ENCODE measurements at regions not wholly inside any gene's neighbourhood (a gene's known extent, or its start where the extent isn't known, plus 50 kb on each side); places are given as distances from the start of the nearest gene placed in this dataset.

DNA sequence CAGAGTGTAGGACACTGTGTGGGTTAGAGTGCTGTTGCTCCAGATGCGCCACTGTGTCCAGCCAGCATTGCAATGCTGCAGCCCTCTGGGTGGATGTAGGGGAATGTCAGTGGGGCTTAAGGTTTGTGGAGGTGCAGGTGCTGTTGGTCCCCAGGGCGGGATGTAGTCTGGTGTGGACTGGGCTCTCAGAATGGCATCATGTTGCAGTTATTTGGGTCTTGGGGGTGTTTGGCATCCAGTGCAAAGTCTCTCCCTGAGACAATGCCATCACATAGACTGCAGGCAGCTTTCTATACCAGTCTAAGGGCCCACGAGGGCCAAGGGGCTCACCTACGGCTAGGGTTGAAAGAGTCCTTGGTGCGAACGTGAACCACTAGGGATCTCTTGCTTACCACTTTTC lies 275.3 kb downstream of the SOX11 start:
- DNase-seq = no peak

DNA sequence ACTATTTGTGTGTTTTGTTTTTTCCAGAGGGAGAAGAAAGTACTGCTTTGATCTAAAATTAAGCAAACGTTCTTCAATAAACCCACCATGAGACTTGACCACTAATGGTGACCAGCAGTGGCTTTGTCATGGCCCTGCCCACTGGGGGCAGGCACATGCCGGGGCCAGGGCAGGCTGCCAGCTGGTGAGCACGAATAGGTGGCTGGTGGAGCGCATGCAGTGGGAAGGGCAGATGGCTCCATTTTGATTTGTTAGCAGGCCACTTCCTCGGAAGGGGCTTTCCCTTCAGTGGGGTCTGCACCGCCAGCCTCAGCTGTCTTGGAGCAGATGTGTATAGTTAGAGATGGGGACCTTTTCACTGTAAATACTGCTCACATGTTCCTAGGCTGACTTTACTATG lies 277.1 kb downstream of the SOX11 start:
- no peak for DNase-seq

DNA sequence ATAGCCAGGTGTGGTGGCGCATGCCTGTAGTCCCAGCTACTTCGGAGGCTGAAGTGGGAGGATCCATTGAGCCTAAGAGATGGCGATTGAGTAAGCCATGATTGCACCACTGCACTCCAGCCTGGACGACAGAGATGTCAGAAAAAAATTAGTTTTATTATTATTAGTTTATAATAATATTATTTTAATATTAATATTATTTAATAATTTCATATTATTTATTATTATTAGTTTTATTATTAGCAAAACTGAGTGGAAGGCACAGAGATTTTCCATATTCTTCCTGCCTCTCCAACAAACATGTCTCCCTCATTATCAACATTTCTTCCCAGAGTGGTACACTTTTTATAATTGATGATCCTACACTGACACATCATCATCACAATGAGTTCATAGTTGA lies 278.2 kb downstream of the SOX11 start:
- no peak for DNase-seq

DNA sequence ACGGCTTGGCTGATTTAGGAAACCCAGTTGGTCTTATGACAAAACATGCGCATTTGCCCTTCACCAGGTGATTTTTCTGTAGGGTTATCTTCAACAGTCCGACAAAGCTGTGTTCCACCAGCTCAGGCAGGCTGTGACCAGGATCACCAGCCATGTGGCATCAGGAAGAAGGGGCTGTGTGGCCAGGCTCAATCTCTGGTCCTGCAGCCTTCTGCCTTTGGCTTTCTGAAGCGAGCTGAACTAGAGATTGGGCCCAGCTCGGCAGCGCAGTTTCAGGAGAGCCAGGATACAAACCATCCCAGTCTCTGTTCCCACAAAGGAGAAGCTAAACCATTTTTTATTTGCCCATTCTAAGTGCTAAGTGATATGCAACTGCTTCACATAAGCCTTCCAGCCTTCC lies 282.3 kb downstream of the SOX11 start:
- no peak for DNase-seq

DNA sequence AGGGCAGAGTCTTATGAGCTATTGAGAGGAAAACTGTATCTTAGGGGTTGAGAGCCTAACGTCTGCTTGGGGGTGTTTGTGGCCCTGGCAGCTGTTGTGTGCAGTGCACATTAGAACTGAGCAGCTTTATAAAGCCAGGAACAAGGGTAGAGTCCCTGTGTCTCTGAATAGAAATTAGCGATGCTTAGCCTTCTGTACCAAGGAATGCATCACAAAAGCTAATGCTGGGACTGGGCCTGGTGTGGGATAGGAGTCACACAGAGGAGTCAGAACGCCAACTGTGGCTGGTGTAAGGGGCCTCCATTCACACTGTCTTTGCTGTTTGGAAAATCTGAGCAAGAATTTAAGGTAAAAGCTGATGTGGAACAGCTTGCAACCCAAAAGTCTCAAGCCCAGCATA lies 283.2 kb downstream of the SOX11 start:
- no peak for DNase-seq

DNA sequence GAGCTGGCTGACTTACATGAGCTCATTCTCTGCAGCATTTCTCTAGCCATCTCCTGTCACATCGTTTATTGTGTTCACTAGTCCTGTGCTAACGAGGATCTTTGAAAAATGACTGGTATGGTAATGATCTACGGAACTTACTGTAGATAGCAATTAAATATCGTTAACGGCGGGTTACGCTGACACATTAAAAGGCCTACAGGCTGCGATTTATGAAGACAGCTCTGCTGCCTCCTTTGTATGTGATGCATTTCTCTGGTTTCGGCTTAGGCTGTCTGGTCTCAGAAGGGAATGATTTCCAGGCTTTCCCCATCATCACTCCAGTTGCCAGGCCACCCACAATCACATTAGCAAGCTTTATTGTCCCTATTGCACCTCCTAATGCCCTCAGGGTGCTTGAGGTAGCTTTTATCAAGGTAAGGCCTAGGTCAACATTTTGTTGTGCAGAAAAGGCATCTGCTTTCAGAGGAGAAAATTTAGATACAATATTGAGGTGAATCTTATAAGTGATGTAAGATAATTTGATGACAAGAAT lies 284.4 kb downstream of the SOX11 start:
- no peak for DNase-seq

DNA sequence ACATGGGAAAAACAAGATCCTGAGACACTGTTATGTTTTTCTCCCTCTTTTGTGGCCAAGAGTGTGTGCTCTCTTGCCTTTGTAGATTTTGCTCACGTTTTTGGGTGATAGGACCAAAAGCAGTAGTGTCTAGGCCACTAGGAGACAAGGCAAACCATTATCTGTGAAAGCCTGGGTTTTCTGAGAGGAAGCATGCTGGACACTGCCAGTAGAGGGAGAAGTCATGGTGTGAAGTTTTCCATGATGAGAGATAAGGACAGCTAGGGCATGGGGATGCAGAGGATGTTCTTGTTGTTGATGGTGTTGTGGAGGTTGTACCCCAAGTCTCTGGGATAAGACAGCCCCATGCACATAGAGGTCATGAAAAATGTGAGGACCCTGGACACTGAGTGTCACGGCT lies 285.3 kb downstream of the SOX11 start:
- DNase-seq = no peak

DNA sequence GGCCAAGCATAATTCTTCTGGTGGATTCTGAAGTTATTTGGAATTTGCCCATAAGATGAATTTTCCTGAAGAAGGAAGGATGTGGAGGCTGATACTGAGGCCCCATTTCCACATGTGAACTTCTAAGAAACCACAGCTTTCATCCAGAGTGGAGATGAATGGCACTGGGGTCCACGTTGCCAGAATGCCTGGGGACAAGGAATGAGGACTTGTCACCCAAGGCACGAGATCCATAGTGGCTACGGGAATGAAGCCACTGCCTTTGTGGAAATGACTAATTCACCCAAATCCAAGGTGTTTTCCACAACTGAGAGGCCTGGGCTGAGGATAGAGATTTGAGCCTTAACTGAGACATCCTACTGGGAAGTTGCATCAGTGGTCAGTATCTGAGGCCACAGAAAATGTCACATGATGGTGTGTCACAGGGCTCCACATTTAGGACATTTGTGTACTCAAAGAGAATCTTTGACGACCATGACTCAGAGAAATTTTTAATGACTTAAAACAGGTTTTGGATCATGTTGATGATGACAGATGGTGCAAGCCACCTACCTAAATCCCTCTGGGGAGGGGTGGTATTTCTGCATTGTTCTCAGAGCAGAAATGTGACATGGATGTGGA lies 286.1 kb downstream of the SOX11 start:
- DNase-seq = no peak

DNA sequence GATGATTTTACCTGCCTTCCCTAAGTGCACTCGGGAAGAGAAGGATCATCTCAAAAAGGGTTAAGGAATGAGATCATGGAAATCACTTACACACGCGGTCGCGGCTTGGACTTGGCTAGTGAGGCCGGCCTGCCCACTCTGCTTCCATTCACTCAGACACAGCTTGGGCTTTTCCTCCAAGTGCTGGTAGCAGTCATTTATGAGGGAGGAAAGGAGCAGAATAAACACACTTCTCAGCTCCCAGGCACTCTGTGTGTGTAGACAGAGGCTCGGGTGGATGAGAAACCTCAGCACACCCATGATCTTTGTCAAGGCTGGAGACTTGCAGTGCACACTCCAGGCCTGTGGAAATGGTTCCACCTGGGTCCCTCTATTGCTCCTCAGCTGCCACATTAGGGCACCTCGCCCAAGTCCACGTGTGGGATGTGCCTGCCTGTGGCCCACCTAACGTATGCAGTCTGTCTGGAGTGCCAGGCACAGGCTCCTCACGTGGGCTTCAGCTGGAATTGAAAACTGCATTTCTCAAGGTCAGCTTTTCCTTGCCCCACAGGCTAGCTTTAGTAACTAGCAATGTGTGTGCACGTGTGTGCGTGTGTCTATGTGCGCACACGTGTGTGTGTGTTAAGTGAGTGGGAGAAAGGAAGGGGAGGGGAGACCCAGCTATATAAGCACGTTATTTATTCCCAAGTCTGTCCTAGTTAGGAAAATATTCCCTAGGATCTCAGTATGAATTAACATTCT lies 288.4 kb downstream of the SOX11 start:
- no peak for DNase-seq

DNA sequence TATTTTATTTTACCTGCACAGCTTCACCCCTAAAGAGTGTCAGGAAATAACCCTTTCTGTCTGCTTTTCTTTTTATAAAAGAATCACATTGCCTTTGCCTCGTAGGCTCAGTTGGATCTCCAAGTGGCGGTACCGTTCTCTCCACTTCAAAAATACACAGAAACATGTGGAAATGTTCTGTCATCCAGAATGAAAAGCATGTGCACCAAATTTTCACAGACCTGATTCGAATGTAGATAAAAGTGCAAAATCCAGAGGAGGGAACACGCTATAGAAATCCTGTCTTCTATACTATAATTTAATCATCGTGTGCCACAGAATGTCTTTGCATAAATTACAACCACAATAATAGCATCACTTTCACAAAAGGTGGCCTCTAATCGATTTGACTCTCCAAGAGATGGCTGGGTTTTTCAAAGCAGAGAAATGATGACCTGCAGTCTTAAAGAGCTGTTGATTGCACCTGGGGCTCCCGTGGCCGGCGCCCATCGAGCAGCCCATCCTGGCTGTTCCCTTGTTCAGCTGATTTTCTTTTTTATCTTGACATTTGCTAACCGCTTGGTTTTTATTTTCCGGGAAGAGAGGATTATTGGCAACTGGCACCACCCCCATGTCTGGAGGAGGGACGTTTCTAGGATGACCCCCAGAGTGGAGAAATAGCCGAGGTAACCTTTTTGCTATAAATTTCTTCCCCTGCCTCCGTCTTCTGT lies 290.2 kb downstream of the SOX11 start:
- no peak for DNase-seq

DNA sequence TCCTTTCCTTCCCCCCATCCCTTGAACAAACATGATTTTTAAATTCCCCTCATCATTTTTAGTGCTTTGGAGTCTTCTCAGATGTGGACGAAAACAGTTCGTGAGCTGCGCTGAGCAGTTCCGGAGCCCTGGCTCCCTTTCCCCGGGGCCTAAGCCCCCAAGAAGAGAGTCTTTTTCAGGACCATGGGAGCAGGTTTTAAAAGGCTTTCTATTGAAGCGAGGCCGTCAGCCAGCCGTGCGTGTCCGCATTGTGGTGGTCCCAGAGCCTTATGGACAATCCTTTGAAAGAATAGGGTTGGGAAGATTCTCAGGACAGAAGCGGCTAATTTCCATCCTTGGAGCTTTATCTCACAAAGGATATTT lies 290.7 kb downstream of the SOX11 start:
- no peak for DNase-seq

DNA sequence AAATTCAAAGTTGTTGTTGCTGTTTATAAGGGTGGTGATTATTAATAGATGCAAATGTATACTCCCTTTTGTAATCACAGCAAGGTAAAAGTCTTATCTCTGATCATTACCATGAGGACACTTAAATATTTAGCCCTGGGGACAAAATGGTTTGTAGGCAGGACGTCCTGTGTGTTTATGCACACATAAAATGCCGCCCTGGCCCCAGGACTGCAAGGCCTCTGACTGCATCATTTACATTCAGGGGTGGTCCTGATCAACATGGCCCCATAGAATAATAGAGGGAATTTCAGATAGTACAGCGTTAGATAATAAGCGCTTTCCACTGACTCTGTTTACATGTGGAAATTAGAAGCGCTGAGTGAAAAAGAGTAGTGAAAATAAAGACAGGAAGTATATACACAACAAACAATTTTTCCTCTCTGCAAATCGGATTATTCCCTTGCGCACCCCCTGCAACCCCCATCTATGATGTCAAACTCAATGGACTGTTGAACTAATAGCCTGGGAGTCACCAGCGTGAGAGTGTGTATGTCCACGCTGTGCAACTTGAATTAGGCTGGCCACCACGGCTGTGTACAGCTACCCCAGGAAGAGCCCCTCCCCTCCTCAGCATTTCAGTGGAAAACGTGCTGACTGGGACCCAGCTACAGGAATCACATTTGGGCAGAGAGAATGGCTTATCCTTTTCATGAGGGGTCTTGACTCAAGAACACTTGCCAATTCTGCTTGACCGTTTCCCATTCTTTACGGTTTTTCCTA lies 291.5 kb downstream of the SOX11 start:
- no peak for DNase-seq

DNA sequence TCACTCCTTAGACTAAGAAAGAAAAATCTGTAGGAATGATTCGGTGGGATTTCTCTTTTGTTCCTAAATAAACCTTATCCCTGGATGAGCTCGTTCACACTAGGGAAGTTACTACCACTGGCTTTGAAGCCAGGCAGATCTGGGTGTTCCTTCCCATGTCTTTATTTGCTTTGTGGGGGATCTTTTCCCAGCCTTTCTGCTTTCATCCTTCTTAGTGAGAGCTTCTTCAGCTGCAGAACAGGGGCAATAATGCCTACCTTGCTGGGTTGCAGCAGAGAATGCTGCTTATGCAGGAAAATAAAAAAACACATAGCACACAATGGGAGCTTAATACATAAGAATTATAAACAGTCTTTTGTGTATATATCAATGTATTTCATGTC lies 292.1 kb downstream of the SOX11 start:
- no peak for DNase-seq

DNA sequence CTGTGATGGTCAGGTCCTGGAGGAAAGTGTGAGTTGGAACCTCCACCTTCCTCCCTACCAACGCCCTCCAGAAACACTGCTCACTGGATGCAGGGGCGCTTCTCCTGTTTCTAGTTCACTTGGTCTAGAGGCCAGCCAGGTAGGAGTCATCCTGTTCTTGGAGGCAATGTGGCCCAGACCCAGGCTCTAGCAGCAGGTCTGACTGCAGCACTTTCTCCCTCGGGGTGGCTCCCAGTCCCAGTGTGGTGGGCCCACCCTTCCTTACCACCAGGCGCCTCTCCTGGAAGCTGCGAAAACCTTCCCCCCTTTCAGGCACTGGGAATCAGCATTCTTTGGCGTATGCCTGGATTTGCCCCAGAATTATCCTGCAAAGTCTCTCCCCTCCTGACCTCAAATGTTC lies 292.8 kb downstream of the SOX11 start:
- DNase-seq = no peak

DNA sequence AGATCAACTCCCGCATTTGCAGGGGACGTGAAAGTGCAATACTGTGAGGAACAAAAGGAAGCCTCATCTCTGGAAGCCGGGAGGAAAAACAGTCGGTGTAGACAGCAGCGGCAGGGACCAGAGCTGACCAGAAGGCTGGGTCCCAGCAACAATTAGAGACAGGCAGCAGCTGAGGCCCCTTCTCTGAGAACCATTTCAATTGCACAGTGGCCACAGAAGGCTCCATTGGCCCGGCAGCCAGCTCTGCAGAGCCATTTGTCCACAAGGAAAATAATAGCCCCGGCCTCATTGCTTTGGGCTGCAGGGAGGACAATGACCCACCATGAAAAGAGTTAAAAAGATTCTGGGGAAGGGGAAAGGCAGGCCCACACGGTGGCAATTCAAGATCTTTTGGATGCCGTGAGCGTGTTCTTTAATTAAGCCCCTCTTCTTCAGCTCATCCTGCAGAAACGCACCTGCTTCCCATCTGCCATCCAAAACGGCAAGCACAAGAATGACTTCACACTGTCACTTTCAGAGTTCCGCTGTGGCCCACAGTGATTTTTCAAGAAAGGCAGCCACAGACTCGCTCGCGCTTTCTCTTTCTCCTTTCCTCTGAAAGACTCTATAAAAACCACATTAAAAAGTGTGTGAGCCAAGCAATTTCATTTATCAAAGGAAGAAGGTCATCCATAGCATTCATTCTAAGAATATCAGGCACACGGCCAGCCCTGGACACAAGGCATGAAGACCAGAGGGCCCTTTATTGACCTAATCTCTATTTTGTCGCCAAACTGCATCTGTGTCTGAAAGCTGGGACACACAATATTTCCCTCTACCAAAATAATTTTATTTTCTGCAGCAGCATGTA lies 293.6 kb downstream of the SOX11 start:
- DNase-seq = no peak

DNA sequence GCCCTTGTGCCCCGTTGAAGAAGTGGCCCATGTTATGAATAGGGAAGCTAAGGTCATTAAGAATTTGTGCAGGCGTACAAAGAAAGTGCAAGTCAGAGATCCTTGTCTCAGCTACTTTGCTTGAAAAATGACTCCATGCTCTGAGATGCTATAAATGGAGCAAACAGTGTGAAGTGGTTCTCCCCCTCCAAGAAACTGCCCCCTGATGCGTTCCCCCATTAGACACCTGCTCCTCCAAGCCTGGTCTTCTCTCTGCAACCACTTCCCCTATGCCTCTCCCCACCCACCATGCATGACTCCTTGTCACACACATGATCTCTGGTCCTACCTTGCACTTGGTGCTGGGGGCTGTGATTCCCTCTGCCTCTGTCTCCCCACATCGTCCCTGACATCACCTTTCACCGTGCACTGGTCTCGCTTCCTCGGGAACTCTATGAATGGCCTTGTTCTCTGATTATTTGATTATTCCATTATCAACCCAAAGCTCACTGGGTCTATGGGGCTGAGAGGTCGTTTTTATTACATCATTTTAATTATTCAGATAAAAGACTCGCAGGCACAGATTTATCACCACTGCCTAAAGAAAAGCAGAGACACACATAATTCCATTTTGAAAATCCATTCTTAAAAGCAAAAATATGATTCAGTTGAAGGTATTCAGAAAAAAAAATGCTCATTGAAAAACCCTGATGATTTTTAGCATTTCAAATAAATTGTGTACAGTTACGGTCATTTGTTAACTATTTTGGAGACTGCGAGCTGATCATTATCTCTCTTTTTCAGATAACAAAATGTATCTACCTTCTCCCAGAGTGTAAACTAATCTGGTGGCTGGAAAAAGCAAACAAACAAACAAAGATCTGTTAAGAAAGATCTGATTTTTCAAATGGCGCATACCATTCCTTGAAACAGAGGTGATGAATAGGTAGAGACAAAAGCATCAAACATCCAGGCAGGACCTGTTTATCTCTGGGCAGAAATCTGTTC lies 294.9 kb downstream of the SOX11 start:
- DNase-seq = no peak

DNA sequence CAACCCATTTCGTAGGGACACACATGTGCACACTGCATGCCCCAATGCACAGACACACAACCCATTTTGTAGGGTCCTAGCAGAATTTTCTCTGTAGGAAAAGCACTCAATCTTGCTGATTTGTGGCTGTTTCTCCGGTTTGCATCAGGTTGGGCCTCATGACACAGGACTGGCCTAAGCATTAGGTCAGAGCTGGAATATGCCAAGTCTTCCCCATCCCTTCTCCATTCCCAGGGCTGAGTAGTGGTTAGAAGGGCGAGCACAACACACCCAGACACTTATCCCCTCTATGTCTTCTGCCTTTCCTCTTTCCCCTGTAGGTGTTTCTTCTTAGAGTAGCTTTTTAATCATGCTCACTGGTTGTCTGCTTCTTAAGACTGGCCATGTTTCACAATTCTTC lies 295.9 kb downstream of the SOX11 start:
- DNase-seq = no peak

DNA sequence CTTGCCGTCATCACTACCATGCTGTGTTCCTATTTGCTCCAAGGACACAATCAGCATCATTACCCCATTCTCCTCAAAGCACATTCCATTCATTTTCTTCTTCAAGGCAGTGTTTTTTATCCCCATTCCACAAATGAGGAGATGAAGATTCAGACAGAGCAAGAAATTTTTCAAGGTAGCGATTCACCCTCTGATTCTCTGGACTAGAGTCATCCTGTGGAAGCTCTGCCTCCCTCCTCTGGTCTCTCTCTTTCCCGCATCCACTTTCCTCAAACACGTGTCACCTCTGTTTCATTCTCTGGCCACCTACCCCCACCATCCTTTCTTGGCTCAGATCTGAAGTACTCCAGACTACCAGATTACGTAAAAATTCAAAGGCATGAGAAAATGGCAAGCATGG lies 297.9 kb downstream of the SOX11 start:
- no peak for DNase-seq

DNA sequence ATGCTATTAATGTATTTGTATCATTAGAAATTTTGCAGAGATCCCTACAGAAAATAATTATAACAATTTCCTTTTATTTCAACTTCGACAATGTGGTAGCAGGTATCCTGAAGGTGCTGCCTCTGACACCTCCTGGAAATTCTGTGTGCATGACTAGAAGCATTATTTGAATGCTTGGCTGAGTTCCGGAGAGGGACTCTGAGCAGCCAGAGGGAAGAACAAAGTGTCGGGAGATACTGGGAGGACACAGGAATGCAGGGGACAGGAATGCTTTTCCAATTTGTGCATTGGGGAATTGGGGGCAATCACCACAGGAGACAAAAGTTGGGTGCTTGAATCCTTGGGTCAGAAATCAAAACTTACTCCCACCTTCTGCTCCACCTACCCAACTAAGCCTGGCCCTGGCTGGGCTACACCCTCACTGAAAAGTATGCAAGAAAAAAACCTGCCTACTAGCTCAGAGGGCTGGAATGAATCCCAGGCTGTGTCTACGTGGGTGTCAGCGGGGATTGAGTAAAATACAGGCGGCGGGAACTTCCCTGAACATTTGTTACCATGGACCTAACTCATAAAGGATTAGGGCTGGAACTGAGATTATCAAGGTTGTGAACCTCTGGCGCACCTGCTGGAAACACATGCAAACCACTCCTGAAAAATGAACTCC lies 299.3 kb downstream of the SOX11 start:
- DNase-seq = no peak

DNA sequence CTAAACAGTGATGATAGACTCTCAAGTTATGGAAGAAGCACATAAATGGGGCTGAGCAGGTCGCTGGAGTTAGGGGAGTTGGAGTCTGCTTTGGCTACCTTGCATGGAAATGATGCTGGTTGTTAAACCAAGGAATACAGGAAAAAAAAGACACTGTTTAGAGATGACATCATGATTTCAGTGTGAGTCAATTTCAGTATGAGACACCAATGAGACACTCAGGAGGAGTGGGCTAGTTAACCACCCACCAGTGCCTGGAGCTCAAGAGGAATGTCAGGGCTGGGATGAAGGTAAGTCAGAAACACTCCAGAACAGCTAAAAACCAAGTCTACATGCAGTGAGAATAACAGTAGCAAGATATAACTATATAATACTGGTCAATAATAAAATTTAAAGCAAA lies 303.6 kb downstream of the SOX11 start:
- no peak for DNase-seq

DNA sequence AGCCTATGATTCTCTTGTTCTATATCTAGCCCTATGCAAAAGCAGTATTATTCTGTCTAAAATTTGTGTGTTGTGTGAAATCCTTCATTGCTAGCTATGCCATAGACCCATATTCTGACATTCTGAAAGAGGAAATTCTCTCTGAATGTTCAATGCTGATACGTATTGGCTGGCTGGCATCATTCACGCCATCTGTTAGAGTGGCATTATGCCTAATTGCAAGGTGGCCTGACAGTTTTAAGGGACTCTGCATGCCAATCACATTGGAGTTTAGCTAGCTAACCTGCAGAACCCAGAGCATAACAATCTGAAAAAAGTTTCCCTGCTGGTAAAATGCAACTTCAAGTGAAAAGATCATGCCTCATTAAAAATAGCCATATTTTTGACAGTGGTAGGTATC lies 316.0 kb downstream of the SOX11 start:
- DNase-seq = no peak

Data from NCI-H1930 (cell line).